Fibroblast of peridontal ligament (primary cell): ENCODE measurements at regions not wholly inside any gene's neighbourhood (a gene's known extent, or its start where the extent isn't known, plus 50 kb on each side); places are given as distances from the start of the nearest gene placed in this dataset.

Source experiments
- DNase-seq: peaks from one replicate; pipeline ENCODE4 v3.0.0-alpha.2; 2010; ENCODE audit errors: extremely low read depth

DNA sequence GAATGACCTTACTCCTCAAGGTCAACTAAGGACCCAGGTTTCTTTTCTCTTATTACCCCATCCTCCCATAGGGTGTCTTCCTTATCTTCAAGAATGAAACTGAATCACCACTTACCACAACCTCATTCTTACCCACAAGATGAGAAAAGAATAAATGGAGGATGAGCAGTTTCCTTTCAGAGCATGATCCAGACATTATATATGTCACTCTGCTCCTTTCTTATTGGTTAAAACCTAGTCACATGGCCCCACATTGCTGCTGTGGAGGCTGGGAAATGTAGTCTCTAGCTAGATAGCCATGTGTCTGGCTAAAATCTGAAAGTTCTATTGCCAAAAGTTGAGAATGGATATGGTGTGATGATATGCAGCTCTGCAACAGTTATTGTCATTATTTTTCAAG is 62.4 kb upstream of the RAI2 start:
- no peak for DNase-seq

GRCh38 chrX:17922303-17922702 is 61.2 kb upstream of the RAI2 start:
- DNase-seq: no peak

GRCh38 chrX:17919896-17920446 is 58.9 kb upstream of the RAI2 start:
- no peak for DNase-seq

DNA sequence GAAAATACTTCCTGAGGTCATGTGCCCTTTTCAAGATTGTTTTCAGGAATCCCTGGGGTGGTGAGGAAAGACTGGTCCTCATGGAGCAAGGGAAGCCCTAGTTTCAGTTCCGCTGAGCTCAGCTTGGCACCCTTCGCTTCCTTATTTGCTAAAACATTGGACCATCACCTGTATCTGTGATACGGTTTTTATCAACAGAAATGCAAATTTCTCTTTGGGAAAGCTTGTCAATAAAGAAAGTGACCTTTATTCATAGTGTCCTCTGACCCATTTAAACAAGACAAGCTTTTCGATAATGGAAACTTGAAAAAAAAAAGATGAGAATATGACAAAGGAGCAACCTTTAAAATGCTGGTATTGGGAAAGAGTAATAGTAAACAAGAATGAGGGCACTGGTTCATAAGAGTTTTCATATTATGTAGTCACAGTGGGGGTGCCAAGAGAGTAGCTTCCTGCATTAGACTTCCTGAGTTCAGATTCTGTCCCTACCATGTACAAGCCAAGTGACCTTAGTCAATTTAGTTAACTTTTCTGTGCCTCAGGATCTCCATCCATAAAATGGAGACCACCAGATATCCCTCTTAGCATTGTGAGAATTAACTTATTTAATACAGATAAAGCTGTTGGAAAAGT is 57.0 kb upstream of the RAI2 start:
- no peak for DNase-seq

DNA sequence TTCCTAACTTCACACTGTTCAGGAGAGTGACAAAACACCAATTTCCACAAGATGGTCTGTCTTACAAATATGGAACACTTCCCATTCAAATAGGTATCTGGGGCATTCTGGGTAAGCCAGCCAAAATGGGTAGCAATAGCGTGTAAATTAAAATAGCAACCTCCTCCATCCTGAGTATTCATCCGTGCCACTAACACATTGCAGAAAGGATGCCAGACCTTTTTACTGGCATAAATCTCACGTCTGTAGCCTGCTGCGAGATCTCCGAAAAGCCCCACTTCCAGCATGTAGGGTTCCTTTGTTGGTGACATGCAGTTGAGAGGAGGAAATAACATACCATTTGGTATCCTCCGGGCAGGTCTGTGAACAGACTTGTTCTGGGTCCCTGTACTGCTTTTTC is 52.7 kb upstream of the RAI2 start:
- DNase-seq: no peak
